Upper lobe of left lung (tissue), 4 donors: ENCODE measurements at regions not wholly inside any gene's neighbourhood (a gene's known extent, or its start where the extent isn't known, plus 50 kb on each side); places are given as distances from the start of the nearest gene placed in this dataset.

Experiments used
- POLR2AphosphoS5 ChIP-seq, 2 donors: sonication (generic); formaldehyde crosslinking; IDR thresholded peaks; one replicate each; pipeline ENCODE4 v1.5.1; 2017; ENCODE audit warnings: antibody characterized with exemption in 2 of 2
- TF ChIP-seq, protein P1 (sequence below), 6 experiments: fragments of 450-650 bp in 4 of 6; fragments of 200-600 bp in 2 of 6; sonication (generic) in 2 of 6; IDR thresholded peaks; one replicate each; pipeline ENCODE4 v1.5.1; 2016 to 2019; ENCODE audit warnings: antibody characterized with exemption in 6 of 6

DNA sequence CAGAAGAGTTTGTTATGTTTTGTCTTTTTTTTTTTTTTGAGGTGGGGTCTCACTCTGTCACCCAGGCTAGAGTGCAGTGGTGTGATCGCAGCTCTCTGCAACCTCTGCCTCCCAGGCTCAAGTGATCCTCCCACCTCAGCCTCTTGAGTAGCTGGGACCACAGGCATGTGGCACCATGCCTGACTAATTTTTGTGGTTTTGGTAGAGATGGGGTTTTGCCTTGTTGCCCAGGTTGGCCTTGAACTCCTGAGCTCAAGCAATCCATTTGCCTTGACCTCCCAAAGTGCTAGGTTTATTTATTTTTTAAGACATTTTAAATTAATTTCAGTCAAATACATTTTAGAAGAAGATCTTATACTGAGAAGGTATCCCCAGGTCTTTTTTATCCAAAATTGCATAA is 366.7 kb downstream of the KCNJ2 start:
- TF ChIP-seq, protein P1, sequence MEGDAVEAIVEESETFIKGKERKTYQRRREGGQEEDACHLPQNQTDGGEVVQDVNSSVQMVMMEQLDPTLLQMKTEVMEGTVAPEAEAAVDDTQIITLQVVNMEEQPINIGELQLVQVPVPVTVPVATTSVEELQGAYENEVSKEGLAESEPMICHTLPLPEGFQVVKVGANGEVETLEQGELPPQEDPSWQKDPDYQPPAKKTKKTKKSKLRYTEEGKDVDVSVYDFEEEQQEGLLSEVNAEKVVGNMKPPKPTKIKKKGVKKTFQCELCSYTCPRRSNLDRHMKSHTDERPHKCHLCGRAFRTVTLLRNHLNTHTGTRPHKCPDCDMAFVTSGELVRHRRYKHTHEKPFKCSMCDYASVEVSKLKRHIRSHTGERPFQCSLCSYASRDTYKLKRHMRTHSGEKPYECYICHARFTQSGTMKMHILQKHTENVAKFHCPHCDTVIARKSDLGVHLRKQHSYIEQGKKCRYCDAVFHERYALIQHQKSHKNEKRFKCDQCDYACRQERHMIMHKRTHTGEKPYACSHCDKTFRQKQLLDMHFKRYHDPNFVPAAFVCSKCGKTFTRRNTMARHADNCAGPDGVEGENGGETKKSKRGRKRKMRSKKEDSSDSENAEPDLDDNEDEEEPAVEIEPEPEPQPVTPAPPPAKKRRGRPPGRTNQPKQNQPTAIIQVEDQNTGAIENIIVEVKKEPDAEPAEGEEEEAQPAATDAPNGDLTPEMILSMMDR (IDR thresholded peaks at IDR 0.05), result no peak
- TF ChIP-seq POLR2AphosphoS5 (IDR thresholded peaks at IDR 0.05), result no peak
